ENCODE measurements at regions not wholly inside any gene's neighbourhood (a gene's known extent, or its start where the extent isn't known, plus 50 kb on each side); places are given as distances from the start of the nearest gene placed in this dataset.

GRCh38 chr16:65618333-65618732 lies 496.5 kb upstream of the CDH11 start:
- TF ChIP-seq EZH2 (IDR thresholded peaks at IDR 0.05) (no peak), POLR2AphosphoS5 (IDR thresholded peaks at IDR 0.05; ENCODE audit: borderline replicate concordance, low read depth, low read length) (no peak)
